OCI-LY7 (cell line): ENCODE measurements at regions not wholly inside any gene's neighbourhood (a gene's known extent, or its start where the extent isn't known, plus 50 kb on each side); places are given as distances from the start of the nearest gene placed in this dataset.

Experiments
- CTCF ChIP-seq: fragments of 200-600 bp; sonication (generic); conservative IDR thresholded peaks from 2 replicates; pipeline ENCODE4 v1.5.1; 2014; ENCODE audit warnings: mild to moderate bottlenecking, antibody characterized with exemption, low read length, moderate library complexity, mixed read lengths
- EZH2phosphoT487 ChIP-seq: fragments of 200-600 bp; sonication (generic); IDR thresholded peaks from 2 replicates; pipeline ENCODE4 v1.6.1; 2018; ENCODE audit warnings: low read depth, borderline replicate concordance, mild to moderate bottlenecking, mixed run types, antibody characterized with exemption, low read length, moderate library complexity, mixed read lengths

DNA sequence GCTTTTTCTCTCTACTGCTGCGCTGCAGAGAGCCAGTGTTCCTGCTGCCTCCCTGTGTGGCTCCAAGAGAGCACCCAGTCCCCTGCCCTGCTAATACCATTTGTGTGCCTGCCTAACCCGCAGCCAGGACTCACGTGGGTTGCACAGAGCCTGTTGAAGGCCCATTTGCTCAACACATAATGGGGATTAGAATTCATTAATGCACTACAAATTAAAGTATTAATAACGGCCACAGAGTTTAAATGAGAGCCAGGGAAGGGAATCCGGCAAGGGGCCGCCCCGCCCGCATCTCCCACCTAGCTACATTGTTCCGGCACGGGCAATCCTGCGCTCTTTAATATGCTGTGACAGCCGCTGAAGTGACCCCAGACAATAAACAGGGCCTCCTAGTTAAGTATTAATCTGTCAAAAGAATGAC is 211.3 kb downstream of the NXPE2 start:
- TF ChIP-seq CTCF (no peak), EZH2phosphoT487 (no peak)
